ENCODE measurements at regions not wholly inside any gene's neighbourhood (a gene's known extent, or its start where the extent isn't known, plus 50 kb on each side); places are given as distances from the start of the nearest gene placed in this dataset.
"Not testable (repeated sequence)": the region's sequence is repeated elsewhere in the genome, so short reads cannot be mapped to it uniquely, and the experiment has no call there.

GRCh38 chr6:140341272-140341671, 966.8 kb upstream of the CITED2 start:
- H3K4me3 Mint-ChIP-seq = no peak overlapping the region
- no peaks in the 10 kb centered on the region for H3K4me1 Mint-ChIP-seq
- H3K36me3 Mint-ChIP-seq (ENCODE audit: low read depth) = no peaks in the 10 kb centered on the region
- Histone ChIP-seq H3K4me1 (ENCODE audit: control insufficient read depth, insufficient read depth, low read length) (no peaks in the 10 kb centered on the region), H3K27ac (ENCODE audit: low read depth, low read length) (no peak overlapping the region), H3K4me3 (ENCODE audit: low read length) (no peak overlapping the region), H3K9me3 (ENCODE audit: control insufficient read depth, low read length) (no peaks in the 10 kb centered on the region), H3K27me3 (ENCODE audit: control insufficient read depth, insufficient read depth, low read length, poor library complexity, severe bottlenecking) (no peaks in the 10 kb centered on the region), H3K9ac (ENCODE audit: extremely low read depth, low read length, poor library complexity, severe bottlenecking) (no peak overlapping the region), H3K36me3 (ENCODE audit: control insufficient read depth, insufficient read depth, low read length) (no peaks in the 10 kb centered on the region)
- DNase-seq = no peak
- H3K27ac Mint-ChIP-seq = no peak overlapping the region
- TF ChIP-seq CTCF (conservative IDR thresholded peaks at IDR 0.05) = no peak
- H3K9me3 Mint-ChIP-seq = peaks cover 10% of the 10 kb centered on the region
- no peaks in the 10 kb centered on the region for H3K27me3 Mint-ChIP-seq (ENCODE audit: insufficient read depth)

GRCh38 chr6:140340795-140341194, 966.3 kb upstream of the CITED2 start:
- 66 to 90% methylated on average over 2 to 3 of the region's 3 CpGs for WGBS, 2 experiments (ENCODE audit: insufficient coverage in 1 of 2, insufficient read length in 1 of 2)
- no peaks in the 10 kb centered on the region for H3K27me3 ChIP-seq (ENCODE audit: control insufficient read depth, insufficient read depth, low read length, poor library complexity, severe bottlenecking)
- no peak for TF ChIP-seq CTCF (conservative IDR thresholded peaks at IDR 0.05)
- H3K36me3 Mint-ChIP-seq (ENCODE audit: low read depth) = no peaks in the 10 kb centered on the region
- H3K9me3 Mint-ChIP-seq = peaks cover 10% of the 10 kb centered on the region
- no peaks in the 10 kb centered on the region for H3K9me3 ChIP-seq (ENCODE audit: control insufficient read depth, low read length)
- H3K27ac Mint-ChIP-seq = no peak overlapping the region
- H3K27me3 Mint-ChIP-seq (ENCODE audit: insufficient read depth) = no peaks in the 10 kb centered on the region
- no peaks in the 10 kb centered on the region for H3K4me1 ChIP-seq (ENCODE audit: control insufficient read depth, insufficient read depth, low read length)
- H3K4me3 ChIP-seq (ENCODE audit: low read length) = no peak overlapping the region
- H3K36me3 ChIP-seq (ENCODE audit: control insufficient read depth, insufficient read depth, low read length) = no peaks in the 10 kb centered on the region
- no peak overlapping the region for H3K4me3 Mint-ChIP-seq
- no peaks in the 10 kb centered on the region for H3K4me1 Mint-ChIP-seq
- no peak for DNase-seq
- no peak overlapping the region for H3K9ac ChIP-seq (ENCODE audit: extremely low read depth, low read length, poor library complexity, severe bottlenecking)
- H3K27ac ChIP-seq (ENCODE audit: low read depth, low read length) = no peak overlapping the region

GRCh38 chr6:140339084-140339483, 964.6 kb upstream of the CITED2 start:
- H3K4me1 ChIP-seq (ENCODE audit: control insufficient read depth, insufficient read depth, low read length); H3K4me1 Mint-ChIP-seq; H3K36me3 Mint-ChIP-seq (ENCODE audit: low read depth); H3K9me3 Mint-ChIP-seq; H3K27me3 ChIP-seq (ENCODE audit: control insufficient read depth, insufficient read depth, low read length, poor library complexity, severe bottlenecking); H3K9ac ChIP-seq (ENCODE audit: extremely low read depth, low read length, poor library complexity, severe bottlenecking); H3K9me3 ChIP-seq (ENCODE audit: control insufficient read depth, low read length); H3K27ac Mint-ChIP-seq; DNase-seq; H3K4me3 Mint-ChIP-seq; H3K27ac ChIP-seq (ENCODE audit: low read depth, low read length); H3K36me3 ChIP-seq (ENCODE audit: control insufficient read depth, insufficient read depth, low read length); H3K27me3 Mint-ChIP-seq (ENCODE audit: insufficient read depth); H3K4me3 ChIP-seq (ENCODE audit: low read length): not testable (repeated sequence)
- 97 to 100% methylated on average over 1 to 2 of the region's 2 CpGs for whole genome bisulfite sequencing, 2 experiments (ENCODE audit: insufficient coverage in 1 of 2, insufficient read length in 1 of 2)

- Histone ChIP-seq H3K36me3 (ENCODE audit: control insufficient read depth, insufficient read depth, low read length) (no peaks in the 10 kb centered on the region), H3K27ac (ENCODE audit: low read depth, low read length) (no peak overlapping the region), H3K4me1 (ENCODE audit: control insufficient read depth, insufficient read depth, low read length) (no peaks in the 10 kb centered on the region), H3K9me3 (ENCODE audit: control insufficient read depth, low read length) (peaks cover 15% of the 10 kb centered on the region), H3K9ac (ENCODE audit: extremely low read depth, low read length, poor library complexity, severe bottlenecking) (no peak overlapping the region), H3K4me3 (ENCODE audit: low read length) (no peak overlapping the region), H3K27me3 (ENCODE audit: control insufficient read depth, insufficient read depth, low read length, poor library complexity, severe bottlenecking) (no peaks in the 10 kb centered on the region)
- Mint-ChIP-seq H3K36me3 (ENCODE audit: low read depth) (no peaks in the 10 kb centered on the region), H3K9me3 (peaks cover 8% of the 10 kb centered on the region), H3K27me3 (ENCODE audit: insufficient read depth) (no peaks in the 10 kb centered on the region), H3K4me1 (peaks cover 10% of the 10 kb centered on the region), H3K27ac (peak overlapping the region; percentile 19), H3K4me3 (no peak overlapping the region)
- TF ChIP-seq CTCF (conservative IDR thresholded peaks at IDR 0.05) = no peak
- no peak for DNase-seq
- WGBS, 2 experiments (ENCODE audit: insufficient coverage in 1 of 2, insufficient read length in 1 of 2) = 92% methylated on average over 2 of the region's 2 CpGs; no CpG with 5 or more reads in 1 of the 2 experiments
These were observed 947.4 kb upstream of the CITED2 start for GRCh38 chr6:140321891-140322290.

Measured in endodermal cell (in vitro differentiated cells).